ENCODE measurements at regions not wholly inside any gene's neighbourhood (a gene's known extent, or its start where the extent isn't known, plus 50 kb on each side); places are given as distances from the start of the nearest gene placed in this dataset.

DNA sequence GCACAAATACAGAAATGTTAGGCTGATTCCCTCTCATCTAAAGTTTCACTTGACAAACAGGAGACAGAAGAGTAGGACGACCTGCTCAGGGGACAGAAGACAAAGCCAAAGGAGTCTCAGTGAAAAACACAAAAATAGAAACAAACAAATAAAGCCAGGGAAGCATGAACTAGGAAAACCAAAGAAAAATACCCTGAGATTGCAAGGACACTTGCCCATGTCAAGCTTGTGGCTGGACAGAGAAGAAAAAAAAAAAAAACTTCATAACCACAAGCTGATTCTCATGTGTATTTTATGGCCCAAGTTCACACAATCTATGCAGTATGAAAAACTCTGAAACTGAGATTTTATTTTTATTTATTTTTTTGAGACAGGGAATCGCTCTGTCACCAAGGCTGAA lies 85.6 kb upstream of the BEND6 start:
- H3K4me3 ChIP-seq (replicated peaks in 1 of 3), result no peak overlapping the region
- no peak for DNase-seq
- intact Hi-C loops (cut with DNase I), result no loop called here
- no peaks in the 10 kb centered on the region for H3K27me3 ChIP-seq
- WGBS, 2 donors, result 82 to 84% methylated on average over 2 of the region's 2 CpGs
- H3K9me3 ChIP-seq, result no peaks in the 10 kb centered on the region
- TF ChIP-seq, protein P1, sequence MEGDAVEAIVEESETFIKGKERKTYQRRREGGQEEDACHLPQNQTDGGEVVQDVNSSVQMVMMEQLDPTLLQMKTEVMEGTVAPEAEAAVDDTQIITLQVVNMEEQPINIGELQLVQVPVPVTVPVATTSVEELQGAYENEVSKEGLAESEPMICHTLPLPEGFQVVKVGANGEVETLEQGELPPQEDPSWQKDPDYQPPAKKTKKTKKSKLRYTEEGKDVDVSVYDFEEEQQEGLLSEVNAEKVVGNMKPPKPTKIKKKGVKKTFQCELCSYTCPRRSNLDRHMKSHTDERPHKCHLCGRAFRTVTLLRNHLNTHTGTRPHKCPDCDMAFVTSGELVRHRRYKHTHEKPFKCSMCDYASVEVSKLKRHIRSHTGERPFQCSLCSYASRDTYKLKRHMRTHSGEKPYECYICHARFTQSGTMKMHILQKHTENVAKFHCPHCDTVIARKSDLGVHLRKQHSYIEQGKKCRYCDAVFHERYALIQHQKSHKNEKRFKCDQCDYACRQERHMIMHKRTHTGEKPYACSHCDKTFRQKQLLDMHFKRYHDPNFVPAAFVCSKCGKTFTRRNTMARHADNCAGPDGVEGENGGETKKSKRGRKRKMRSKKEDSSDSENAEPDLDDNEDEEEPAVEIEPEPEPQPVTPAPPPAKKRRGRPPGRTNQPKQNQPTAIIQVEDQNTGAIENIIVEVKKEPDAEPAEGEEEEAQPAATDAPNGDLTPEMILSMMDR (IDR thresholded peaks at IDR 0.05), result no peak
- TF ChIP-seq POLR2A (IDR thresholded peaks at IDR 0.05), result no peak
- H3K27ac ChIP-seq, result no peak overlapping the region
- no peaks in the 10 kb centered on the region for H3K4me1 ChIP-seq
- H3K36me3 ChIP-seq, result no peaks in the 10 kb centered on the region

DNA sequence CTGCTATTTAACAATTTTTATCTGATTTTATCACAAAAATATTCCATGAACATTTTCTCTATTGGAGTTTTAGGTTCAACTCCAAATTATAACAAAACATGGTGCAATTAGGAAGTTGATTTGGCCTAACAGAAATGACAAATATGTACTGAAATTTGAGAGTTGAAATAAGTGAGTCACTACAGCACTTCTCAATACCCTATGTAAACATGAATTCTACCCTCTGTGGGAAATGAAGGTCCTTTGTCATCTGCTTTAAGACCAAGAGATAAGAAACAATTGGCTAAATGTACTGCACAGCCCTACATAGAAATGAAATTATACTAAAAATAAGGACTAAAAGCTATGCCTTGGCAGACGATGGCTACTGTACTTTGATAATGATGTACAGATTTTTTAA lies 86.2 kb upstream of the BEND6 start:
- TF ChIP-seq, protein P1 (IDR thresholded peaks at IDR 0.05), result no peak
- TF ChIP-seq POLR2A (IDR thresholded peaks at IDR 0.05), result no peak
- WGBS, 2 donors, result 77 to 91% methylated on average over 1 of the region's 1 CpG
- Histone ChIP-seq H3K36me3 (no peaks in the 10 kb centered on the region), H3K27me3 (no peaks in the 10 kb centered on the region), H3K4me1 (no peaks in the 10 kb centered on the region), H3K9me3 (no peaks in the 10 kb centered on the region), H3K27ac (no peak overlapping the region), H3K4me3 (replicated peaks in 1 of 3) (no peak overlapping the region)
- no peak for DNase-seq
- intact Hi-C loops (cut with DNase I), result no loop called here

DNA sequence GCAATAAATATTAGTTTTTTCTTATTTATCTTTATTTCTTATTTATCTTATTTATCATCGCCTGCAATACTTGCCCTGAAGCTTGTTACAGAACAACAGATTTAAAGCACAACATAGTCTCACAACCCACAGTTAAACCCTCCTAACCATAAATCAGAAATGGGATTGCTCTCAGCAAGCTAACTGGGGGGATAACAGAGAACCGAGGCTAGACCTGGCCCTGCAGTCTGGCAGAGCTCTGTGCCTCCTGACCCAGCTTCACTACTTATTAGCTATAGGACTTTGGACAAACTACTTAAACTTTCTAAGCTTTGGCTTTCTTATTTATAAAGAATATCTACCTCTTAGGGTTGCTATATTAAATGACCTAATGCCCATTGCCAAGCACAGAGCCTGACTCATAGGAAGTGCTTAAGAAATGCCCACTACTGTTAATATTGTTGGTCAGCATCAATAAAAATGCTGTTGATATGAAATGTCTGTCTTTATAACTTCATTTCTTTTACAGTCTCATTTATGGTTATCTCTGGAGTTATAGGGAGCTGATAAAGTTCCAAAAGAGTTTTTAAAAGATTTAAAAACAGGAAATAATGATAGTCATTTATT lies 87.9 kb upstream of the BEND6 start:
- 82 to 90% methylated on average over 2 of the region's 2 CpGs for WGBS, 2 donors
- TF ChIP-seq, protein P1 (IDR thresholded peaks at IDR 0.05), result no peak
- no peak for TF ChIP-seq POLR2A (IDR thresholded peaks at IDR 0.05)
- Histone ChIP-seq H3K4me3 (replicated peaks in 1 of 3) (no peak overlapping the region), H3K4me1 (no peaks in the 10 kb centered on the region), H3K36me3 (no peaks in the 10 kb centered on the region), H3K27ac (no peak overlapping the region), H3K9me3 (no peaks in the 10 kb centered on the region), H3K27me3 (no peaks in the 10 kb centered on the region)
- DNase-seq, result no peak
- intact Hi-C loops (cut with DNase I), result no loop called here

DNA sequence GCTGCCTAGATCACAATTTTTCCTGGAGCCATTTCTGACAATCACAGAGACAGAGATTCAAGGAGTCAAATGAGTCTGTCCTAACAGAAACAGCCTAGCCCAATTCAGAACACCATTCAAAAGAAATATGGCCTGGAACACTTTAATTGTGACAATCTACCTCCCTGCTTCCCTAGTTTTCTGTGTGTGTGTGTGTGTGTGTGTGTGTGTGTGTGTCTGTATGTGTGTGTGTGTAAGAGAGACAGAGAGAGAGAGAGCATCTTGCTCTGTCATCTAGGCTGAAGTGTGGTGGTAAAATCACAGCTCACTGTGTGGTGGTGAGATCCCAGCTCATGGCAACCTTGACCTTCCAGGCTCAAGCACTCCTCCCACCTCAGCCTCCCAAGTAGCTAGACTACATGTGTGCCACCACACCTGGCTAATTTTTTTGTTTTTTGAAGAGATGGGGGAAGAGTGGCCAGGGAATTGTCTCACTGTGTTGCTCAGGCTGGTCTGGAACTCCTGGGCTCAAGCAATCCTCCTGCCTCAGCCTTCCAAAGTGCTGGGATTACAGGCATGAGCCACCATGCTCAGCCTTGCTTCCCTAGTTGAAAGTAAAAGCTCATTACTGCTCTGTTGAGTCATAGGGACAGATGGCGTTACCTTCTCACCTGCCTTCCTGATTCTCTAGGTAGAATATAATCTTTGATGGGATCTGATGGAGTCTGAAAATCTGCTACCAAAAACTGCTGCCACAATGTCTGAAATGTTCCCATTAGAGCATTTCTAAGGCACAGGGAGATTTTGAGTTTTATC lies 89.6 kb upstream of the BEND6 start:
- intact Hi-C loops (cut with DNase I), result no loop called here
- Histone ChIP-seq H3K4me3 (replicated peaks in 1 of 3) (no peak overlapping the region), H3K36me3 (no peaks in the 10 kb centered on the region), H3K27me3 (no peaks in the 10 kb centered on the region), H3K9me3 (no peaks in the 10 kb centered on the region), H3K4me1 (no peaks in the 10 kb centered on the region), H3K27ac (no peak overlapping the region)
- no peak for DNase-seq
- no peak for TF ChIP-seq POLR2A (IDR thresholded peaks at IDR 0.05)
- WGBS, 2 donors, result 94 to 100% methylated on average over 1 of the region's 1 CpG

DNA sequence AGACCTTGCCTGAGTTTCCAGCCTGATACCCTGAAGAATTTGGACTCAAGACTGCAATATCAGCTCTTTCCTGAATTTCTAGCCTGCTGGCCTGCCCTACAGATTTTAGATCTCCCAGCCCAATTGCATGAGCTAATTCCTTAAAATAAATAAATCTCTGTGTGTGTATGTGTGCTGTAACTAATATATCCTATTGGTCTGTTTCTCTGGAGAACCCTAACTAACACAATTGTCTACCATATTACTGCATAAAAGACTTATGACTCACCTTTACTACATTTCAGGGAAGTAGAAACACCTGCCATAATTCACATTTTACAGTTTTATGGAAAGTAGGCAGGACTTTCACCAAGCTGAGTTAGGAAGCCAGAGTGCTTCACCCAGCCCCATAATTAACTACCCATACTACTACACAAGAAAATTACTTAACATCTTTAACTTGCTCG lies 90.7 kb upstream of the BEND6 start:
- H3K36me3 ChIP-seq, result no peaks in the 10 kb centered on the region
- H3K4me3 ChIP-seq (replicated peaks in 1 of 3), result no peak overlapping the region
- no peaks in the 10 kb centered on the region for H3K4me1 ChIP-seq
- 93 to 96% methylated on average over 1 of the region's 1 CpG for WGBS, 2 donors
- no peak overlapping the region for H3K27ac ChIP-seq
- intact Hi-C loops (cut with DNase I), result no loop called here
- TF ChIP-seq POLR2A (IDR thresholded peaks at IDR 0.05), result no peak
- TF ChIP-seq, protein P1 (IDR thresholded peaks at IDR 0.05), result no peak
- H3K27me3 ChIP-seq, result no peaks in the 10 kb centered on the region
- DNase-seq, result no peak
- no peaks in the 10 kb centered on the region for H3K9me3 ChIP-seq

All from thyroid gland (tissue), 4 donors.